Adrenal gland (tissue), 9 donors: ENCODE measurements at regions not wholly inside any gene's neighbourhood (a gene's known extent, or its start where the extent isn't known, plus 50 kb on each side); places are given as distances from the start of the nearest gene placed in this dataset.
"Not testable (repeated sequence)": the region's sequence is repeated elsewhere in the genome, so short reads cannot be mapped to it uniquely, and the experiment has no call there.

ENCODE experiments used
- DNase-seq, 7 donors: peaks; one replicate each; pipeline ENCODE4 v3.0.0-alpha.2; 2019 to 2020
- H3K27ac ChIP-seq, 5 donors: fragments of 200-600 bp; sonication (generic) in 4 of 5; 1 replicate in 3 of 5; 2 replicates in 2 of 5; pipeline versions ENCODE4 v1.5.1 to v1.8.0; 2016 to 2020; ENCODE audit warnings: mild to moderate bottlenecking in 1 of 5
- H3K27me3 ChIP-seq: fragments of 200-600 bp; 2 replicates; pipeline ENCODE4 v1.8.0; 2021
- H3K36me3 ChIP-seq, 2 donors: fragments of 200-600 bp; replicated peaks in 1 of 2; 1 replicate in 1 of 2; 2 replicates in 1 of 2; pipeline versions ENCODE4 v1.5.1 to v1.8.0; 2018 to 2022
- H3K4me1 ChIP-seq, 2 donors: fragments of 200-600 bp; replicated peaks in 1 of 2; 1 replicate in 1 of 2; 2 replicates in 1 of 2; pipeline versions ENCODE4 v1.5.1 to v1.8.0; 2018 to 2021
- H3K4me3 ChIP-seq, 4 donors: fragments of 200-600 bp; sonication (generic) in 3 of 4; one replicate each; pipeline ENCODE4 v1.5.1; 2016 to 2018
- H3K9me3 ChIP-seq, 3 donors: fragments of 200-600 bp; sonication (generic) in 1 of 3; replicated peaks in 1 of 3; 1 replicate in 2 of 3; 2 replicates in 1 of 3; pipeline versions ENCODE4 v1.5.1 to v1.8.0; 2016 to 2021
- CTCF ChIP-seq, 6 experiments: fragments of 450-650 bp in 4 of 6; fragments of 200-600 bp in 2 of 6; sonication (generic) in 1 of 6; IDR thresholded peaks; 1 replicate in 5 of 6; 2 replicates in 1 of 6; pipeline versions ENCODE4 v1.5.1 to v1.8.0; 2016 to 2021; ENCODE audit warnings: antibody characterized with exemption in 6 of 6, mild to moderate bottlenecking in 2 of 6, moderate library complexity in 1 of 6
- POLR2A ChIP-seq, 2 donors: fragments of 450-650 bp; IDR thresholded peaks; one replicate each; pipeline ENCODE4 v1.6.1; 2017; ENCODE audit warnings: antibody characterized with exemption in 2 of 2, mild to moderate bottlenecking in 2 of 2, moderate library complexity in 1 of 2
- WGBS, 4 donors: extraction: QIAGEN DNeasy Blood & Tissue Kit in 2 of 4; methylation state at CpG; one replicate each; pipeline versions ENCODE4 v1.1.5 to v1.1.7; 2013 to 2017; 5-methylcytosine and 5-hydroxymethylcytosine counted together
- intact Hi-C, 2 donors: fragments of 100-400 bp; cut with DNase I; formaldehyde crosslinking; loops; one replicate each; pipeline versions ENCODE4 v1.14.1 to v1.15.0; 2022 to 2023
- donor health status: healthy with polysubstance abuse.
- donor health status: Bipolar disorder and iron deficiency.
- donor health status: DM: yes; HTN: yes; CAD: no.
- donor health status: DM: no; HTN: no; CAD: no.
- donor health status: DM: no; HTN: no; CAD: no.

- H3K27ac ChIP-seq: no peak overlapping the region
- no peaks in the 10 kb centered on the region for H3K9me3 ChIP-seq
- H3K36me3 ChIP-seq: no peaks in the 10 kb centered on the region
- H3K27me3 ChIP-seq: no peaks in the 10 kb centered on the region
- H3K4me1 ChIP-seq: no peaks in the 10 kb centered on the region
- no peak overlapping the region for H3K4me3 ChIP-seq
- intact Hi-C loops: no loop called here
- 57 to 73% (median 66%) methylated on average over 2 of the region's 2 CpGs for WGBS, 4 donors
- no peak for DNase-seq
- no peak for TF ChIP-seq POLR2A (IDR thresholded peaks at IDR 0.05)
- TF ChIP-seq CTCF (IDR thresholded peaks at IDR 0.05): no peak
These were observed 533.5 kb upstream of the COBL start for GRCh38 chr7:51850126-51850525.

- intact Hi-C loops: no loop called here
- H3K27ac ChIP-seq: no peak overlapping the region
- 30 to 47% (median 36%) methylated on average over 5 to 7 of the region's 7 CpGs for WGBS, 4 donors
- no peak for TF ChIP-seq CTCF (IDR thresholded peaks at IDR 0.05)
- no peak for TF ChIP-seq POLR2A (IDR thresholded peaks at IDR 0.05)
- no peaks in the 10 kb centered on the region for H3K4me1 ChIP-seq
- no peak for DNase-seq
- H3K9me3 ChIP-seq: no peaks in the 10 kb centered on the region
- H3K36me3 ChIP-seq: no peaks in the 10 kb centered on the region
- H3K27me3 ChIP-seq: no peaks in the 10 kb centered on the region
- H3K4me3 ChIP-seq: no peak overlapping the region
These were observed 531.0 kb upstream of the COBL start for GRCh38 chr7:51847461-51848134.

DNA sequence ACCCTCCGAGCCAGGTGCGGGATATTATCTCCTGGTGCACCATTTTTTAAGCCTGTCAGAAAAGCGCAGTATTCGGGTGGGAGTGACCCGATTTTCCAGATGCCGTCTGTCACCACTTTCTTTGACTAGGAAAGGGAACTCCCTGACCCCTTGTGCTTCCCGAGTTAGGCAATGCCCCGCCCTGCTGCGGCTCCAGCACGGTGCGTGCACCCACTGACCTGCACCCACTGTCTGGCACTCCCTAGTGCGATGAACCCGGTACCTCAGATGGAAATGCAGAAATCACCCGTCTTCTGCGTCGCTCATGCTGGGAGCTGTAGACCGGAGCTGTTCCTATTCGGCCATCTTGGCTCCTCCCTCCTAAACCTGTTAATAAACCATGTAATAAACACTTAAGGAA, 522.5 kb upstream of the COBL start:
- 89 to 95% (median 92%) methylated on average over 18 of the region's 18 CpGs for WGBS, 4 donors
- H3K27ac ChIP-seq, H3K27me3 ChIP-seq, intact Hi-C loops, H3K4me3 ChIP-seq, H3K9me3 ChIP-seq, H3K4me1 ChIP-seq, H3K36me3 ChIP-seq, DNase-seq: not testable (repeated sequence)

DNA sequence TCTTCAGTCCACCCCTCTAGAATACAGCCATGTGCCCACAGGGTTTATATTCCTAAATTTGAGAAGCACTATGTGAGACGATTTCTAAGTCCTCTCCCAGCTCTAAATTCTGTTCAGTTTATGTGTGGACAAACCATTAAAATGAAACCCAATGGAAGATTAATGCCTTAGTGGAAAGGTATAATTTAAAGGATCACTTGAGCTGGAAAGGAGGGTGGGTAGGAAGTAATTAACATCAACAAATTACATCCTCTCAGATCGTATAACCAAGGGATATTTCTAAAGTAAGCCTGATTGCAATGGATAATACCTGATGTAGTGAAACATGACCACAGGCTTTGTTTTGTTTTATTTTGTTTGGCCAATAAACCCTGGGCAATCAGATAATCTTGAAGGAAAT, 511.0 kb upstream of the COBL start:
- 35 to 47% (median 39%) methylated on average over 2 of the region's 2 CpGs for WGBS, 4 donors
- intact Hi-C loops: no loop called here

More for the DNA sequence above, 511.0 kb upstream of the COBL start:
- H3K4me1 ChIP-seq: no peaks in the 10 kb centered on the region
- no peak overlapping the region for H3K27ac ChIP-seq
- no peaks in the 10 kb centered on the region for H3K9me3 ChIP-seq
- DNase-seq: no peak
- TF ChIP-seq CTCF (IDR thresholded peaks at IDR 0.05) (no peak), POLR2A (IDR thresholded peaks at IDR 0.05) (no peak)
- no peak overlapping the region for H3K4me3 ChIP-seq
- H3K36me3 ChIP-seq: no peaks in the 10 kb centered on the region
- H3K27me3 ChIP-seq: no peaks in the 10 kb centered on the region
